ENCODE measurements at regions not wholly inside any gene's neighbourhood (a gene's known extent, or its start where the extent isn't known, plus 50 kb on each side); places are given as distances from the start of the nearest gene placed in this dataset.

- no peak for TF ChIP-seq POLR2A (IDR thresholded peaks at IDR 0.05; ENCODE audit: low read length)
- TF ChIP-seq GATA1 (IDR thresholded peaks at IDR 0.05; ENCODE audit: low read depth, low read length): no peak
Observed at GRCh38 chr12:88994971-88995370, 357.3 kb downstream of the DUSP6 start.
